HG03159 (cell line): ENCODE measurements at regions not wholly inside any gene's neighbourhood (a gene's known extent, or its start where the extent isn't known, plus 50 kb on each side); places are given as distances from the start of the nearest gene placed in this dataset.
A peak's percentile ranks its signal among the peaks of the same experiment; 100 is the strongest.

Experiments
- ATAC-seq: cut with Tn5 transposase; IDR thresholded peaks from one replicate; pipeline ENCODE4 v1.9.1; 2021; ENCODE audit warnings: mild to moderate bottlenecking, moderate library complexity; ENCODE audit not compliant: unreplicated experiment

DNA sequence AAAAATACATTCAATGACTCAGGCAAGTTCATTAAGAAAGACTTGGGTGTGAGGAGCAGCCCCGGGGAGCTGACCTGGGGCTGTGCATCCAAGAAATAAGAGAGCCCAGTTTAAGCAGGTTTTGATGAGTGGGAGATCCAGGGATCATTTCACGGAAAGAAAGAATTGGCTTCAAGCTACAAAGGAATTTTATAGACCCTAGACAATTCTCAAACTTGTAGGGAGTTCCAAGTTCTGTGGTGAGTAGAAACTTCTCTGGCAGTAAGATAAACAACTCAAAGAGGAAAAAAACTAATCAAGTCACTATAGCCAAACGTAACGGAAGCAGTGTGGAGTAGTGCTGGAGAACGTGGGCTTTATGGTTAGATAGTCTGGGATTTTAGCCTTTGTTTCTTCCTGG, 175.7 kb upstream of the DDHD1 start:
- ATAC-seq: no peak

- no peak for ATAC-seq
These were observed 174.6 kb upstream of the DDHD1 start for GRCh38 chr14:53327716-53328115.

DNA sequence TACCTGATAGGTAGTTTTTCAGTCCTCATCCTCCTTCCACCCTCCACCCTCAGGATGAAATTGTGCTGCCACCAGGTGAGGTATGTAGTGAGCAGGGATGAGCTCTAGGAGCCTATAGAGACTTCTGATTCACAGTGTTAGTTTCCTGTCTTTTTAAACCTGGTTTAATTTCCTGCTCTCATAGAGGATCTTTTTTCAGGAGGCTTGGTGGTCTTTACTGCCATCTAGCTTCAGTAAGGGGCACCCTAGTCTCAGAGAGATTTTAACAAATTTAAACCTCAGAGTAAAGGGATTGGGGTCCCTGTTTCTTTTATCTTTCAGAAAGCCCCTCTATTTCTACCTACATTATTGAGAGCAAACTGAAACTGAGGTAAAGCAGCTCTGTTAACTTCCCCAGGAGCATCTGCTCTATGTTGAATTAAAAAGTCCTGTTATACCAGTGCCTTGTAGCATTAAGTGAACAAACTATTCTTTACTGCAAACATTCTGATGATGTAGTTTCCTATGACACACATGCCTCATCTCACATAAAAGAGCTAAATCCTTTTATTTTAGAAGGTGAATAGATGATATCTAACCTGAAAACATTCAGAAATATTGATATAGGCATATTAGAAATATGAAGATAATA, 172.2 kb upstream of the DDHD1 start:
- ATAC-seq: no peak

GRCh38 chr14:53316504-53316903, 163.4 kb upstream of the DDHD1 start:
- no peak for ATAC-seq

GRCh38 chr14:53310412-53310811, 157.3 kb upstream of the DDHD1 start:
- ATAC-seq: peak; percentile 88

DNA sequence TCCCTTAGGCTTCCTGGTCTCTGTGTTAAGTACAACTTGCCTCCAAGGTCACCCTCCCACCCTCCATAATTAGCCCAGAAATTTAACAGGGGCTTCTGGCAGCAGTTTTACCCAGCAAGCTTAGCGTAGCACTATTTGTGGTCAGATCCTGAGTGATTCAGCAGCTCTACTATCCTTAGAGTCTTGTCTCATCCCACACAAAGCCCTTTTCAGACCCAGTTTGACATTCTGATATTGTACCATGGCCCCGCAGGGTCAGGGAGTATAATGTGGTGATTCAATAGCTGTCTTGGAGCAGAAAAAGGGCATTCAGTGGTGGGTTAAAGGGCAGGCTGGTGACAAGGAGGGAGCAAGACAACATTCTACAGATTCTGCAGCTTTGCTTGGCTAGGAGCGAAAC, 153.8 kb upstream of the DDHD1 start:
- ATAC-seq: no peak

- no peak for ATAC-seq
These were observed 153.2 kb upstream of the DDHD1 start for GRCh38 chr14:53306267-53306721.

DNA sequence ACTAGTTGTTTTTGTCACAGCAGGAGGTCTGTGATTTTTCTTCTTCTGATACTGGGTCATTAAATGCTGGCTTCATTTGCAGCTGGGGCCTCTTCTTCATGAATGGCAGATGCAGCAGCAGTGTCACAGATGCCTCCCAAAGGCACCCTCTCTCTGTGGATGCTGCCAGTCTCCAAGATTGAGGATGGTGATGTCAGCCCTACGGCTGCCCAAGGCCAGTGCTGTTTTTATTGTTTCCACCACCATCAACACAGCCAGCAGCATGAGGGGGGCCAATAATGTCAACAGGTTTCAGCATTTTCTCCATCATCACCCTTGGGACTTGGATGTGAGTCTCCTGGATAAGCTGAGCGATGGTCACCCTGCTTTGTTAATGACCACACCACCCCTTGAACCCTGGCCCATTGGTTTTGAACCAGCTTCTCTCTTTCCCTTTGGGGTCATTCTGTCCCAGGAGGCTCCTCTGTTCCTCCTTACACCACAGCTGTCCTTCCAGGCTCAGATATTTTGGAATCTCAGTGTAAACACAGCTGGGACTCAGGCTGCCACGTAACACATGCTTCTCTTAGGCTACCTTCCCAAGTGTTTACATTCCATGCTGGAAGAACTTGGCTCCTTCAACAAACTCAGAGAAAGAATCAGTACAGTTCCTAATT, 151.7 kb upstream of the DDHD1 start:
- ATAC-seq: no peak

GRCh38 chr14:53295985-53296582, 143.0 kb upstream of the DDHD1 start:
- ATAC-seq: no peak

DNA sequence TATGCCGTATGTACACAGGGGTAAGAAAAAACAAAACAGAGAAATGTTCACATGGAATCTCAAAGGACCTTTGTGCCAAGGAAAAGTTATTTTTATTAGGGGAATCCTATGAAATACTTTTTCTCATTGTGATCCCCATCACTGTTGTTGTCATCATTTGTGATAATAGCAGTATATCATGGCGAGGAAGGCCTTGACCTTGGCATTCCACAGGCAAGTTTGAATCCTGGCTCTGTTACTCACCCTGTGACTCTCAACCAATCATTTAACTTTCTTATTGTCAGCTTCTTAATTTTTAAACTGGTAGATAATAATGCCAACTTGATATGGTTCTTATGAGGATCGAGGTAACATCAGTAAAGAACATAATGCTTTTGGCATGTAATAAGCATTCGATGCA, 142.2 kb upstream of the DDHD1 start:
- ATAC-seq: no peak

DNA sequence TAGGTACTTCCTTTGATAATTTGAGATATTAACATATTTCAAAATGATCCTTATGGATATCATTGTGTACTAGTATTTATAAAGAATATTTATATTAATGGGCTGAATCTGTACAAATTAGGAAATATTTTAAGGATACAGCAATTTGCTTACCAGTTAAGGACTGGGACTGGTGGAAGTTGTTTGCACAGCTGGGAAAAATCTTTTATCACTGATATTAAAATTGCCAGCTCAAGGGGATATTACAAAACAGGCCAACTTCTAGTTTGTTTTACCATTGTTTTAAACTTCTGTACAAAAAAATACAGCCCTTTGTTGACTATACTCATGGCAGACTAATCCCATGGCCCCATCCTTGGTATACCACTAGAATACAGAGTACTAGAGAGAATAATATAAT, 133.2 kb upstream of the DDHD1 start:
- ATAC-seq: no peak

- no peak for ATAC-seq
These were observed 132.7 kb upstream of the DDHD1 start for GRCh38 chr14:53285821-53286220.

GRCh38 chr14:53285064-53285463, 131.9 kb upstream of the DDHD1 start:
- ATAC-seq: no peak

GRCh38 chr14:53278602-53279506, 125.7 kb upstream of the DDHD1 start:
- ATAC-seq: no peak

DNA sequence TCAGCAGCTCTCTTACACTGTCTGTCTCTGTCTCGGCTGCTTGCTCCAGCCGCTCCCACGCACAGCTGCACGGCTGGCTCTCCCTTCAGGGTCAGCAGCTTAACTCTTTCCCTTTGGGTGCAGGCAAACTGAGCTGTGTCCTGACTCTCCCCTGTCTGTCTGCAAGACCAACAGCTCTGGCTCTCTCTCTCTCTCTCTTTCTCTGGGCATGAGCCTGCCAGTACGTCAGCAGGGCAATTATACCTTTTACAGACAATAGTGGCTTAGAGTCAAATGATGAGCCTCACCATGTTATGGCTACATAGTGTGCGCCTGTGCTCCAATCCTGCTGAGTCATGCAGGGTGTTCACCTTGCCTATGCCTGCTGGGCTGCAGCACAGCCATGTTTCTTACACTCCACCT, 120.5 kb upstream of the DDHD1 start:
- ATAC-seq: no peak

DNA sequence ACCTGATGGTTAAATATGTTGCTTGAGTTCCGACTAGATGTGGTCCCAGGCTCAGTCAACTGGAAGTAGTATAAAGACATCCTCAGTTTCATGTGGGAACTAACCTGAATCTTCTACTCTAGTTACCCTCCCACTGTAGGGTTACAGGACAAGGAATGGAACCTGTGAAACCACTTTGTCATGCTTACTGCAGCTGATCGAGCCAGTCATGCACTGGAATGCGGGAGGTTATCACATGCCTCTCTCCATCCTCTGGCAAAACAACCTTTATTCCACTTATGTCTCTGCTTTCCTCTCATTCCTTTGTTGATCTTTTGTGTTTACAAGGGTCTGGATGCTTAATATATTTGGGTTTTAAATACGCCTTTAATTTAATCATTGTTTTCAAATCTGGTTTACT, 111.9 kb upstream of the DDHD1 start:
- ATAC-seq: no peak

- no peak for ATAC-seq
These were observed 107.8 kb upstream of the DDHD1 start for GRCh38 chr14:53260928-53261327.

DNA sequence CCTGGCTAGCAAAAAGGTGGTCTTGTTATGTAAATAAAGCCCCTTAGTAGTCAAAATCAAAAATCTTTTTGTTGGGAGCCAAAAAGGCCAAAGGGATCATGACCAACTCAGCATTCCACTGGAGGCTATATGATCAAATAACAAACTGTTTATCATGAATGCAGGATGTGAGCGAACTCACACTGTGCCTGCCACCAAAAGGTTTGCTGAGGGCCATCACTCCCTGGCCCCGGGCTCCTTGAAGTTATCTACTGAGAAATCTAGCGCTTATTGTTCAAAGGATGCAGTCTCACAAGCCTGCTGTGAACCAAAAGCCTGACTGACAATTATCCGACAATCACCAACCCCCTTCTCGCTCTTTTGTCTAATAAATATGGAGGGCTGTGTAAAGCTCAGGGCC, 107.2 kb upstream of the DDHD1 start:
- ATAC-seq: no peak

DNA sequence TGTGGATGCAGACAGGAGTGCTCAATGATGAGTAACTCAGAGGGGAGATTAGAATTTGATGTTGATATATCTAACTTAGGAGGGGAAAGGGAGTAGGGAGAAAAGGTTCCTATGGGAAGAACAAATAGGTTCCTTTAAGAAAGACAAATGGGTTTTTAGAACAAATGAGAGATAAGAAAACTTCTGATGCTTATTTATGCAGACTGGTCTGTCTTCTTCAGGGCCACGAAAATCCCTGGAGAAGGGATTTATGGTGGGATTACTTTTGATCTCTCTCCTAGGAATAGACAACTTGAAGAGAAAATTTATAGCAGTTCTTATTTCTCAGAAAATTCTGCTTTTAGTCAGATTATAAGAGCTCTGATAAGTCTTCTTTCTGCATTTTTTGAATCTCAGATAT, 99.0 kb upstream of the DDHD1 start:
- no peak for ATAC-seq

- ATAC-seq: no peak
These were observed 95.9 kb upstream of the DDHD1 start for GRCh38 chr14:53249059-53249458.

- ATAC-seq: no peak
These were observed 94.7 kb upstream of the DDHD1 start for GRCh38 chr14:53247596-53248370.
